Naive thymus-derived CD4-positive, alpha-beta T cell (primary cell): ENCODE measurements at regions not wholly inside any gene's neighbourhood (a gene's known extent, or its start where the extent isn't known, plus 50 kb on each side); places are given as distances from the start of the nearest gene placed in this dataset.

Source experiments
- ATAC-seq: fragments of 150-1000 bp; cut with Tn5 transposase; 2 replicates; pipeline ENCODE4 v1.10.0; 2021; ENCODE audit warnings: mild to moderate bottlenecking, moderate library complexity
- CTCF ChIA-PET: fragments of 350-600 bp; sonication (Branson Sonifier 250); formaldehyde crosslinking; loops from one replicate; lab custom pipeline; 2021; ENCODE audit warnings: antibody characterized with exemption; lab: Charles Lee
- POLR2A ChIA-PET: fragments of 350-600 bp; sonication (Branson Sonifier 250); formaldehyde crosslinking; loops from one replicate; lab custom pipeline; 2021; ENCODE audit warnings: antibody characterized with exemption, inconsistent platforms; lab: Charles Lee
- DNase-seq, 9 donors: peaks; one replicate each; pipeline versions ENCODE4 v3.0.0 to v3.0.0-alpha.2; 2020 to 2022; ENCODE audit warnings: mixed read lengths in 1 of 9
- H3K27ac ChIP-seq: one replicate; pipeline ENCODE4 v1.7.0; 2013; ENCODE audit warnings: mild to moderate bottlenecking, low read depth, low read length, moderate library complexity
- H3K27me3 ChIP-seq, 2 donors: one replicate each; pipeline ENCODE4 v1.7.0; 2013; ENCODE audit warnings: low read length in 2 of 2, mild to moderate bottlenecking in 2 of 2, moderate library complexity in 2 of 2; ENCODE audit not compliant: control insufficient read depth in 2 of 2, insufficient read depth in 2 of 2
- H3K36me3 ChIP-seq, 3 experiments: 1 replicate in 2 of 3; 2 replicates in 1 of 3; pipeline ENCODE4 v1.7.0; 2013; ENCODE audit warnings: low read length in 3 of 3, mild to moderate bottlenecking in 3 of 3, moderate library complexity in 1 of 3; ENCODE audit not compliant: insufficient read depth in 3 of 3, control insufficient read depth in 2 of 3
- H3K4me1 ChIP-seq, 2 donors: one replicate each; pipeline ENCODE4 v1.7.0; 2013; ENCODE audit warnings: low read length in 2 of 2, mild to moderate bottlenecking in 2 of 2, moderate library complexity in 1 of 2; ENCODE audit not compliant: control insufficient read depth in 2 of 2, insufficient read depth in 2 of 2
- H3K4me3 ChIP-seq: 2 replicates; pipeline ENCODE4 v1.7.0; 2013; ENCODE audit warnings: mild to moderate bottlenecking, low read length
- H3K9me3 ChIP-seq, 3 experiments: 1 replicate in 2 of 3; 2 replicates in 1 of 3; pipeline ENCODE4 v1.7.0; 2013; ENCODE audit warnings: low read length in 3 of 3; ENCODE audit not compliant: control insufficient read depth in 2 of 3
- H3K27ac Mint-ChIP-seq, 9 donors: one replicate each; pipeline ENCODE4 v1.8.0; 2020 to 2022; ENCODE audit warnings: mixed read lengths in 9 of 9, mild to moderate bottlenecking in 8 of 9, moderate library complexity in 5 of 9, inconsistent platforms in 2 of 9
- H3K27me3 Mint-ChIP-seq, 5 donors: one replicate each; pipeline ENCODE4 v1.8.0; 2021 to 2022; ENCODE audit warnings: mixed read lengths in 5 of 5, mild to moderate bottlenecking in 1 of 5
- H3K36me3 Mint-ChIP-seq, 5 donors: one replicate each; pipeline ENCODE4 v1.8.0; 2020 to 2022; ENCODE audit warnings: mixed read lengths in 5 of 5, mild to moderate bottlenecking in 3 of 5, inconsistent platforms in 1 of 5
- H3K4me1 Mint-ChIP-seq, 7 donors: one replicate each; pipeline ENCODE4 v1.8.0; 2020 to 2022; ENCODE audit warnings: mixed read lengths in 7 of 7, mild to moderate bottlenecking in 3 of 7, inconsistent platforms in 1 of 7
- H3K4me3 Mint-ChIP-seq, 10 donors: one replicate each; pipeline ENCODE4 v1.8.0; 2020 to 2022; ENCODE audit warnings: mild to moderate bottlenecking in 10 of 10, mixed read lengths in 10 of 10, moderate library complexity in 6 of 10, inconsistent platforms in 2 of 10
- H3K9me3 Mint-ChIP-seq, 11 donors: one replicate each; pipeline ENCODE4 v1.8.0; 2020 to 2022; ENCODE audit warnings: mixed read lengths in 11 of 11, mild to moderate bottlenecking in 4 of 11, inconsistent platforms in 1 of 11, moderate library complexity in 1 of 11
- intact Hi-C, 2 donors: fragments of 100-400 bp; cut with micrococcal nuclease; formaldehyde crosslinking; loops; one replicate each; pipeline ENCODE4 v1.15.1; 2023

- H3K27ac Mint-ChIP-seq, result peak overlapping the region in 1 of 9 donors; percentile 86
- DNase-seq (no peak), ATAC-seq (no peak)
- ChIA-PET POLR2A (no interaction called here), CTCF (no interaction called here)
- no peak overlapping the region for H3K27ac ChIP-seq
- no peak overlapping the region for H3K4me3 Mint-ChIP-seq
- no peaks in the 10 kb centered on the region for H3K27me3 ChIP-seq
- peaks cover 0 to 3% (median 0%) of the 10 kb centered on the region in 11 donors for H3K9me3 Mint-ChIP-seq
- intact Hi-C loops, result no loop called here
- H3K9me3 ChIP-seq, result no peaks in the 10 kb centered on the region
- H3K36me3 ChIP-seq, result no peaks in the 10 kb centered on the region
- H3K4me3 ChIP-seq, result no peak overlapping the region
- peaks cover 0 to 8% of the 10 kb centered on the region in 2 donors for H3K4me1 ChIP-seq
- H3K27me3 Mint-ChIP-seq, result no peaks in the 10 kb centered on the region
- peaks cover 0 to 26% (median 20%) of the 10 kb centered on the region in 7 donors for H3K4me1 Mint-ChIP-seq
- peaks cover 0 to 6% (median 0%) of the 10 kb centered on the region in 5 donors for H3K36me3 Mint-ChIP-seq
Observed at GRCh38 chr7:17486835-17487234, 188.4 kb downstream of the AHR start.

GRCh38 chr7:17487343-17487742 is 188.9 kb downstream of the AHR start:
- Histone ChIP-seq H3K36me3 (no peaks in the 10 kb centered on the region), H3K9me3 (no peaks in the 10 kb centered on the region), H3K27me3 (no peaks in the 10 kb centered on the region), H3K4me3 (no peak overlapping the region), H3K27ac (no peak overlapping the region), H3K4me1 (peaks cover 0 to 8% of the 10 kb centered on the region in 2 donors)
- Mint-ChIP-seq H3K36me3 (peaks cover 0 to 6% (median 0%) of the 10 kb centered on the region in 5 donors), H3K27ac (no peak overlapping the region), H3K27me3 (no peaks in the 10 kb centered on the region), H3K4me1 (peaks cover 0 to 29% (median 20%) of the 10 kb centered on the region in 7 donors), H3K9me3 (peaks cover 0 to 3% (median 0%) of the 10 kb centered on the region in 11 donors), H3K4me3 (no peak overlapping the region)
- ATAC-seq (no peak), DNase-seq (no peak)
- CTCF ChIA-PET, result no interaction called here
- POLR2A ChIA-PET, result no interaction called here
- intact Hi-C loops, result no loop called here

DNA sequence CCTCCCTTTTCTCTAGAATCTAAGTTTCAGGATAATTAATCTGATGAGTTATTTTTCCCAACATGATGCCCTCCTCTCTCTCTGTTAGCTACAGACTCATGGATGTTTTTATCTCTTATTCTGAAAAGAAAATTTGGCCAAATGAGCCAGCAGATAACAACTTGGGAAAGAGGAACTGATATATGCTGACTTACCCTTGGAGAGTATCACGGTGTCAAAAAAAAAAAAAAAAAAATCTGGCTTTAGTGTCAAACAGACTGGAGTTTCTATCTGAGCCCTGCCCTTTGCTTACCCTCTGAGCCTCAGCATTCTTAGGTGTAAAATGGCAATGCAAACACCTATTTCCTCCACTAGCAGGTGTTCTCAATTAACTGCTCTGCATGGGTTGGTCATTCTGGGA is 190.4 kb downstream of the AHR start:
- ChIA-PET POLR2A (no interaction called here), CTCF (no interaction called here)
- Mint-ChIP-seq H3K36me3 (peaks cover 0 to 6% (median 0%) of the 10 kb centered on the region in 5 donors), H3K4me1 (peaks cover 0 to 33% (median 20%) of the 10 kb centered on the region in 7 donors), H3K9me3 (peaks cover 0 to 3% (median 0%) of the 10 kb centered on the region in 11 donors), H3K27ac (no peak overlapping the region), H3K4me3 (no peak overlapping the region), H3K27me3 (no peaks in the 10 kb centered on the region)
- intact Hi-C loops, result no loop called here
- Histone ChIP-seq H3K4me3 (no peak overlapping the region), H3K4me1 (peaks cover 0 to 8% of the 10 kb centered on the region in 2 donors), H3K27ac (no peak overlapping the region), H3K27me3 (no peaks in the 10 kb centered on the region), H3K9me3 (no peaks in the 10 kb centered on the region), H3K36me3 (no peaks in the 10 kb centered on the region)
- ATAC-seq (no peak), DNase-seq (no peak)

- intact Hi-C loops, result no loop called here
- Mint-ChIP-seq H3K27ac (peak overlapping the region in 3 of 9 donors; percentile 6 to 67 (median 38)), H3K4me1 (peaks cover 0 to 33% (median 20%) of the 10 kb centered on the region in 7 donors), H3K27me3 (peaks cover 0 to 4% (median 0%) of the 10 kb centered on the region in 5 donors), H3K36me3 (peaks cover 0 to 6% (median 0%) of the 10 kb centered on the region in 5 donors), H3K9me3 (peaks cover 0 to 3% (median 0%) of the 10 kb centered on the region in 11 donors), H3K4me3 (peak overlapping the region in 4 of 10 donors; percentile 12 to 40 (median 16))
- Histone ChIP-seq H3K27me3 (no peaks in the 10 kb centered on the region), H3K4me1 (peaks cover 0 to 8% of the 10 kb centered on the region in 2 donors), H3K4me3 (no peak overlapping the region), H3K36me3 (no peaks in the 10 kb centered on the region), H3K27ac (no peak overlapping the region), H3K9me3 (no peaks in the 10 kb centered on the region)
- ChIA-PET POLR2A (no interaction called here), CTCF (no interaction called here)
- DNase-seq, result no peak
- ATAC-seq, result no peak
Observed at GRCh38 chr7:17489961-17490360, 191.5 kb downstream of the AHR start.

- Mint-ChIP-seq H3K9me3 (peaks cover 0 to 3% (median 0%) of the 10 kb centered on the region in 11 donors), H3K27ac (peak overlapping the region in 8 of 9 donors; percentile 8 to 69 (median 22)), H3K36me3 (peaks cover 0 to 6% (median 0%) of the 10 kb centered on the region in 5 donors), H3K27me3 (peaks cover 0 to 4% (median 0%) of the 10 kb centered on the region in 5 donors), H3K4me3 (peak overlapping the region in 5 of 10 donors; percentile 22 to 58 (median 39)), H3K4me1 (peaks cover 0 to 33% (median 20%) of the 10 kb centered on the region in 7 donors)
- Histone ChIP-seq H3K4me3 (no peak overlapping the region), H3K4me1 (peaks cover 0 to 8% of the 10 kb centered on the region in 2 donors), H3K27me3 (no peaks in the 10 kb centered on the region), H3K9me3 (no peaks in the 10 kb centered on the region), H3K36me3 (no peaks in the 10 kb centered on the region), H3K27ac (no peak overlapping the region)
- peak in 5 of 9 donors; percentile 1 to 29 (median 15) for DNase-seq
- CTCF ChIA-PET, result interaction anchor here (0.6 kb wide), 1 partner anchor 19 kb away, joined by 3 read pairs; no protein-coding TSS in a partner anchor
- POLR2A ChIA-PET, result no interaction called here
- ATAC-seq, result no peak
- intact Hi-C loops, result no loop called here
Observed at GRCh38 chr7:17490825-17491224, 192.4 kb downstream of the AHR start.

- CTCF ChIA-PET, result no interaction called here
Observed at GRCh38 chr7:17492437-17492836, 194.0 kb downstream of the AHR start.

DNA sequence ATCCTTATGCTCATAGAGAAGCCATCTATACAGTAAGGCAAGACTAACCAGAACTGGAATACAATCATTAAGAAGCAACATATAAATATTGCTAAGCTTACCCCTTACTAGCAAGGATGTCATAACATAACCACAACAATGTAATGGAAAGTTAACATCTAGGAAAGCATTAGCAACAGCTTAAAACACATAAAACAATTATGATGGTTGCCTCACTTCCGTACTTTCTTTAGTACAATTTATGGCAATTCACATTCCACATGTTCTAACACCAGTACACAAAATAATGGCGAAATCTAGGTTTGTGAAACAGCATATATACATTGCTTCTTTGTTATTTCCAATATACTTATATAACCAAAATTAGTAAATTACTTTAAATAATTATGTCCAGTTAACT is 195.0 kb downstream of the AHR start:
- no peak overlapping the region for H3K27ac ChIP-seq
- H3K27ac Mint-ChIP-seq, result no peak overlapping the region
- H3K4me3 ChIP-seq, result no peak overlapping the region
- no peaks in the 10 kb centered on the region for H3K27me3 ChIP-seq
- no peaks in the 10 kb centered on the region for H3K9me3 ChIP-seq
- peaks cover 0 to 33% (median 20%) of the 10 kb centered on the region in 7 donors for H3K4me1 Mint-ChIP-seq
- no peak for DNase-seq
- H3K36me3 Mint-ChIP-seq, result peaks cover 0 to 6% (median 0%) of the 10 kb centered on the region in 5 donors
- peaks cover 0 to 8% of the 10 kb centered on the region in 2 donors for H3K4me1 ChIP-seq
- H3K27me3 Mint-ChIP-seq, result peaks cover 0 to 4% (median 0%) of the 10 kb centered on the region in 5 donors
- intact Hi-C loops, result no loop called here
- no peak for ATAC-seq
- ChIA-PET POLR2A (no interaction called here), CTCF (no interaction called here)
- H3K4me3 Mint-ChIP-seq, result no peak overlapping the region
- no peaks in the 10 kb centered on the region for H3K9me3 Mint-ChIP-seq
- H3K36me3 ChIP-seq, result no peaks in the 10 kb centered on the region

More at GRCh38 chr7:17492437-17492836, 194.0 kb downstream of the AHR start:
- no peak for ATAC-seq
- Histone ChIP-seq H3K4me3 (no peak overlapping the region), H3K27ac (no peak overlapping the region), H3K27me3 (no peaks in the 10 kb centered on the region), H3K9me3 (no peaks in the 10 kb centered on the region), H3K36me3 (no peaks in the 10 kb centered on the region), H3K4me1 (peaks cover 0 to 8% of the 10 kb centered on the region in 2 donors)
- Mint-ChIP-seq H3K36me3 (peaks cover 0 to 6% (median 0%) of the 10 kb centered on the region in 5 donors), H3K27me3 (peaks cover 0 to 4% (median 0%) of the 10 kb centered on the region in 5 donors), H3K4me1 (peaks cover 0 to 33% (median 20%) of the 10 kb centered on the region in 7 donors), H3K27ac (no peak overlapping the region), H3K9me3 (peaks cover 0 to 2% (median 0%) of the 10 kb centered on the region in 11 donors), H3K4me3 (no peak overlapping the region)
- DNase-seq, result no peak
- POLR2A ChIA-PET, result no interaction called here
- intact Hi-C loops, result no loop called here
